ENCODE measurements at regions not wholly inside any gene's neighbourhood (a gene's known extent, or its start where the extent isn't known, plus 50 kb on each side); places are given as distances from the start of the nearest gene placed in this dataset.

DNA sequence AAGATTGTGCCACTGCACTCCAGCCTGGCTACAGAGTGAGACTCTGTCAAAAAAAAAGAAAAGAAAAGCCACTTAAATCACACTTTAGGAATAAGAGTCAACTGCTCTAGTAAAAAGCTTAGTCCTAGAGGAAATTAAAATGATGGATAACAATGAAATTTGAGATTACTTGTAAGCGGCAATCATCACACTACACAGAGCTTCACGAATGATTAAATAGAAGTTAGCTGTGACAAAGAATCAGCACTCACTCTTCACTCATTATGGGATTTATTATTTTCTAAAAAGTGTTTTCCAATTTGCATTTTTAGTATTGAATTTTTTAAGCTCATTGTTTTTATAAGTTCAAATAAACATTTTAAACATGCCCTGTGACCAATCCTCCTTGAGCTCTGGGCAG, 718.0 kb downstream of the UTRN start:
- no peak overlapping the region for H3K27ac ChIP-seq
- TF ChIP-seq ZFX (IDR thresholded peaks at IDR 0.05; ENCODE audit: borderline replicate concordance) = no peak
- TF ChIP-seq, protein P1, sequence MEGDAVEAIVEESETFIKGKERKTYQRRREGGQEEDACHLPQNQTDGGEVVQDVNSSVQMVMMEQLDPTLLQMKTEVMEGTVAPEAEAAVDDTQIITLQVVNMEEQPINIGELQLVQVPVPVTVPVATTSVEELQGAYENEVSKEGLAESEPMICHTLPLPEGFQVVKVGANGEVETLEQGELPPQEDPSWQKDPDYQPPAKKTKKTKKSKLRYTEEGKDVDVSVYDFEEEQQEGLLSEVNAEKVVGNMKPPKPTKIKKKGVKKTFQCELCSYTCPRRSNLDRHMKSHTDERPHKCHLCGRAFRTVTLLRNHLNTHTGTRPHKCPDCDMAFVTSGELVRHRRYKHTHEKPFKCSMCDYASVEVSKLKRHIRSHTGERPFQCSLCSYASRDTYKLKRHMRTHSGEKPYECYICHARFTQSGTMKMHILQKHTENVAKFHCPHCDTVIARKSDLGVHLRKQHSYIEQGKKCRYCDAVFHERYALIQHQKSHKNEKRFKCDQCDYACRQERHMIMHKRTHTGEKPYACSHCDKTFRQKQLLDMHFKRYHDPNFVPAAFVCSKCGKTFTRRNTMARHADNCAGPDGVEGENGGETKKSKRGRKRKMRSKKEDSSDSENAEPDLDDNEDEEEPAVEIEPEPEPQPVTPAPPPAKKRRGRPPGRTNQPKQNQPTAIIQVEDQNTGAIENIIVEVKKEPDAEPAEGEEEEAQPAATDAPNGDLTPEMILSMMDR (IDR thresholded peaks at IDR 0.05) = no peak

DNA sequence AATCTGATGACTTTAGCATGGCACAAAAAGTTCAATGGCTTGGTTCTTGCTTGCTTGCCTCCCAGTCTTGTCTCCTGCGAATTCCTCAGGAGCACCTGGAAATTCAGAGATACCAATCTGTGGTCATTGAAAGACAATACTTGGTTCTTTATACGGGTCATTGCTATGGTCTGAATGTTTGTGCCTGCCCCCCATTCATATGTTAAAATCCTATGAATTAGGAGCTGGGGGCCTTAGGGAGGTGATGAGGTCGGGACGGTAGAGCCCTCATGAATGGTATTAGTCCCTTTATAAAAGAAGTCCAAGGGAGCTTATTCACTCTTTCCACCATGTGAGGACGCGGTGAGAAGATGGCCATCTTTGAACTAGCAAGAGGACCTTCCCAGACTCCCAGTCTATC, 721.8 kb downstream of the UTRN start:
- no peak for TF ChIP-seq ZFX (IDR thresholded peaks at IDR 0.05; ENCODE audit: borderline replicate concordance)
- TF ChIP-seq, protein P1 (IDR thresholded peaks at IDR 0.05) = no peak
- H3K27ac ChIP-seq = no peak overlapping the region

DNA sequence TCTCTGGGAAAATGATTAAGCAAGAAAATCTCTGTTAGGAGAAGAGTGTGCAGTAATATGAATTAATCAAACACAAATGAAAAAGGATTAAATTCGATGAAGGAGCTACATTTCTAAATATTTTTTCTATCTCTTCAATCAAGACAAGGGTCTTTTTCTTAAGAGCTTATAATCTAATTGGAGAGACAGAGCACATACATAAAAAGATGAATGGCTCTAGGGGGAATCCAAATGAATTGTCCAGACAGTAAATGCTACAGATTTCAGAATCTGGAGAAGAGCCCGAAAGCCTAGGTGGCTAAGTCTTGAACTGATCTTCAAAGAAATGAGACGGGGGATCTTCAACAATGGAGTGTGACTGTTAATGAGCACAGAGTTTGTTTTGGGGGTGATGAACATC, 723.6 kb downstream of the UTRN start:
- TF ChIP-seq, protein P1 (IDR thresholded peaks at IDR 0.05) = no peak
- TF ChIP-seq ZFX (IDR thresholded peaks at IDR 0.05; ENCODE audit: borderline replicate concordance) = no peak

DNA sequence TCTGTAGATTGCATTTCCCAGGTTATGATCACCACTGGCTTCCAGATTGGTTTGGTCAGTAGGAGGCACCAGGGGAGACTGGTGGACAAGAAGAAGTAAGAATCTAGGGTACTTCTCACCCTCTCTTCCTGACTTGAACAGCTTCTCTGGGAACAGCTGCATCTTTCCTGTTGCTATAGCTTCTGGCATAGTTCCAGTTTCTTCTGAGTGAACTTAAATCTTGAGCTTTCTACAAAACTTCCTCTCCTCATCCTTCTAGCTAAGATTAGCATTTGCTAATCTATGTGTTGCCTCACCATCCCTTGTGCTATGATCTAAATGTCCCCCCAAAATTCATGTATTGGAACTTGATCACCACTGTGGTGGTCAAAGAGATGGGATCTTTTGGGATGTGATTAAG, 724.6 kb downstream of the UTRN start:
- TF ChIP-seq, protein P1 (IDR thresholded peaks at IDR 0.05) = no peak
- TF ChIP-seq ZFX (IDR thresholded peaks at IDR 0.05; ENCODE audit: borderline replicate concordance) = no peak
- no peak overlapping the region for H3K27ac ChIP-seq

More for the DNA sequence above, 723.6 kb downstream of the UTRN start:
- H3K27ac ChIP-seq = no peak overlapping the region

DNA sequence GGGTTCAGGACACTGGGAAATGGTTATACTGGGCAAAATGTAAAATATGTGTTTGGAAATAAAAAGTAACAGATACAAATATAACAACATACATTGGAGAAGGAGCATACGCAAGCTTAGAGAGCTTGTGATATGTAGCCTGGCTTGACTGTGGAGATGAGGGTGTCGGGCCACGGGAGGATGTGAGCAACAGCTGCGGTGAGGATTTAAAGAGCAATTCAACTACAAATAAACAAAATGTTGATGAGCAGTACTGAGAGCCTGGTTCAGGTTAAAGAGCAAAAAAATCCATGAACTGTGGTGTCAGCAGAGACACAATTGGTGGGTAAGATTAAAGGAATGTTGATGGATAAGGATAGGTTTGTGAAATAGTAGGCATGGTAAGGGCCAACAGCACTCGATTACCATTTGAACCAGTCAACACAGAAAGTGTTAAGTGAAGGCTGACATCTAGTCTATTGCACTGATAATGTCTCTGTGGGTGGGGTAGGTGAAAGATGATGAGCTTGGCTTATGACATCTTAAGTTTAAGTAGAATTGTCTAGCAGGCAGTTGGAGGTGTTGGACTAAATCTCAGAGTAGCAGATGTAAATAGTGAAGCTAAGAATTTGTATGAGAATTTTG, 723.2 kb downstream of the EPM2A start:
- no peak for TF ChIP-seq ZFX (IDR thresholded peaks at IDR 0.05; ENCODE audit: borderline replicate concordance)
- TF ChIP-seq, protein P1 (IDR thresholded peaks at IDR 0.05) = no peak
- H3K27ac ChIP-seq = no peak overlapping the region

DNA sequence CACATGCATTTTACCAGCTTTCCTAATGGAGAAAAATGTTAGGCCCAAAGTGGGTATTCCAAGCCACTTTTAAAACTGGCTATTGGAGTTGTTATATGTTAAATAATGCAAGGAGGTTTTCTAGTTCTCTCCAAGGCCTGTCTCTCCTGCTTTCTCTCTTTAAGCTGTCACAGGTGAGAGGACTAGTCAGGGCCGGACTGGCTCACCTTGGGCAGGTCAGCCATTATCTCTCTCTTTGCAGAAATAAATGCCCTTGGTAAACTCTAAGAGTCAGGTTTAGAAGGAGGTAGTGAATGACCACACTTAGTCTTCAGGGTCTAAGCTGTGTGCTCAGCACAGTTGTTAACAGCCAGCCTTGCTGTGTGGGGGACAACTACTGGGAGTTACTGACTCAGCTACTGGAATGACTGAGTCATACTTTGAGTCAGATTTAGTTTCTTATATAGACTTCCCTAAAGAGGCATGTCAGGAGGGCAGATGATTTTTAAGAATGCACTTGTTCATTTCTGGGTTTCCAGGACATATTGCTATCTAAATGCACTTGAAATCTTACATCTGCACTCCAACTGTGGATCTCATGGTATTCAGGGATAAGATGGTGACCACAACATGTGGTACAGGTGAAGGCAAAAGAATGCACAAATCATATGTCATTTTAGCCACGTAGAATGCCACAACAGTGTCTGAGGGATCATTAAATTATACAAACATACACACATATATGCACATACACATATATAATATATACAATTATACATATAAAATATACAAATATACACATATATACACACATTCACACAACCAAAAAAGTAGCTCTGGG, 719.4 kb downstream of the EPM2A start:
- no peak overlapping the region for H3K27ac ChIP-seq
- TF ChIP-seq, protein P1 (IDR thresholded peaks at IDR 0.05) = no peak
- TF ChIP-seq ZFX (IDR thresholded peaks at IDR 0.05; ENCODE audit: borderline replicate concordance) = no peak

DNA sequence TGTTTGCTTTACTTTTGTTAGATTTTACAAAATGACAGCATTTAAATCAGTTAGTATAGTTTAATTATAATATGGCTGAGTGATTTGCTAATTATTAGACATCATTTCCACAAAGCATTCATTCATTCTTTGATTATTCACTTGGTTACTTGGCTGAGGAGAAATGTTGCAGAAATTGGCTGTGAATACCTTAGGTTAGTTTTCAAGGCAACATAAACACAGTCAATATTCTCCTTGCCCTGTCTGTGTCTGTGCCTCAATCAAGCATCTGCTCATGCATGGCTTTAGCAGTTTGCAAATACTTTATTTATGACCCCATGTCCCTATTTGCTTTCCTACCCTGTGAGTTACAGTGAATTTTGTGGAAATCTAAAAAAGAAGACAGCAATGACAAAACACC, 718.3 kb downstream of the EPM2A start:
- no peak for TF ChIP-seq ZFX (IDR thresholded peaks at IDR 0.05; ENCODE audit: borderline replicate concordance)
- TF ChIP-seq, protein P1 (IDR thresholded peaks at IDR 0.05) = no peak
- no peak overlapping the region for H3K27ac ChIP-seq

All from 22Rv1 (cell line).